Fibroblast of skin of right quadriceps (primary cell): ENCODE measurements at regions not wholly inside any gene's neighbourhood (a gene's known extent, or its start where the extent isn't known, plus 50 kb on each side); places are given as distances from the start of the nearest gene placed in this dataset.
"Not testable (repeated sequence)": the region's sequence is repeated elsewhere in the genome, so short reads cannot be mapped to it uniquely, and the experiment has no call there.

Source experiments
- DNase-seq: peaks from one replicate; pipeline ENCODE4 v3.0.0-alpha.2; 2013

DNA sequence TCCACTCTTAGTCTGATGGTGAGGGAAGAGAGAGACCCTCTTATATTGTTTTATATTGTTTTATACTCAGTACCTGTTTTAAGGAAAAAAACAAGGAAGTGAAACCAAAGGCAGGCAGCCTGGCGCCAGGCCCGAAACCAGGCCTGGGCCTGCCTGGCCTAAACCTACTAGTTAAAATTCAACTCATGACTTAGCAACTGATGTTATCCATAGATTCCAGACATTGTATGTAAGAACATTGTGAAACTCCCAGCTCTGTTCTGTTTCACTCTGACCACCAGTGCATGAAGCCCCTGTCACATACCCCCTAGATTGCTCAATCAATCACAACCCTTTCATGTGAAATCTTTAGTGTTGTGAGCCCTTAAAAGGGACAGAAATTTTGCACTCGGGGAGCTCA, 1226.7 kb downstream of the ROBO2 start:
- not testable (repeated sequence) for DNase-seq

- DNase-seq, result no peak
These were observed 1227.3 kb downstream of the ROBO2 start for GRCh38 chr3:78267235-78267634.

- no peak for DNase-seq
These were observed 1228.2 kb downstream of the ROBO2 start for GRCh38 chr3:78268087-78268486.

DNA sequence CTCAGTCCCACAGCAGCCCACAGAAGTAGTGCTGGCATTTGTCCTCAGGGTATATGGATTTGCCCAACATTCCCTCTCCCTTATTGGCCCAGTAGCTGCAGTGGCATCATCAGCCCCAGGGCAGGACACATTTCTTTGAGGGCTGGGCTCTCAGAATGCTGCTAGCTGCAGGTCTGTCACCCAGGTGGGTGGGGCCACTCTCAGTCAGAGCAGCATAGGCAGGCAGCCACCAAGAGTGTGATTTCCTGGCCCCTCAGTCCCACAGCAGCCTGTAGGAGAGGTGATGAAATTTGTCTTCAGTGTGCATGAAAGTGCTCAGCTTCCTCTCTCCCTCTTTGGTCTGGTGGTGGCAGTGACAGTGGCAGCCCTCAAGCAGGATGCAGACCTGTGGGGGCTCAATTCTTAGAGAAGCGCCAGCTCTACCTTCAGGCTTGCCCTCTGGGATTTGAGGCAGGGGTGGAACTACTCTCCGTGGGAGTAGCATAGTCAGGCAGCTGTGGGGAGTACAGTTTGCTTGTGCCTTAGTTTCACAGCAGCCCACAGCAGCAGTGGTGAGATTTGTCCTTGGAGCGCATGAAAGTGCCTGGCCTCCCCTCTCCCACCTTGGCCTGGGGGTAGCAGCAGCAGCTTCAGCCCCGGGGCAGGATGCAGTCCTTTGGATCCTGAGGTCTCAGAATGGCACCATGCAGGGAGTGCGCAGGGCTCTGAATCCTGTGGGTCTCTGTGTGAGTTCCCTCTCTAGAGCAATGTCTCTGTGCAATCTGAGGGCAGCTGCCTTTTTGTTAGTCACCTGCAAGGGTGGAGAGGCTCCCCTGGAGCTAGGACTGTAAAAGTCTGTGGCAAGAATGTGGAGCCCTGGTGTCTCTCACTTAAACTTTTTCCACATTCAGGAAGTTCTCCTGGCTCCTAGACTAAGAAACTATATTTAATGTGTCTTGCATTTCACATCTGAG, 1229.1 kb downstream of the ROBO2 start:
- DNase-seq, result no peak

GRCh38 chr3:78273326-78273725, 1233.4 kb downstream of the ROBO2 start:
- no peak for DNase-seq

GRCh38 chr3:78274475-78275065, 1234.7 kb downstream of the ROBO2 start:
- no peak for DNase-seq

DNA sequence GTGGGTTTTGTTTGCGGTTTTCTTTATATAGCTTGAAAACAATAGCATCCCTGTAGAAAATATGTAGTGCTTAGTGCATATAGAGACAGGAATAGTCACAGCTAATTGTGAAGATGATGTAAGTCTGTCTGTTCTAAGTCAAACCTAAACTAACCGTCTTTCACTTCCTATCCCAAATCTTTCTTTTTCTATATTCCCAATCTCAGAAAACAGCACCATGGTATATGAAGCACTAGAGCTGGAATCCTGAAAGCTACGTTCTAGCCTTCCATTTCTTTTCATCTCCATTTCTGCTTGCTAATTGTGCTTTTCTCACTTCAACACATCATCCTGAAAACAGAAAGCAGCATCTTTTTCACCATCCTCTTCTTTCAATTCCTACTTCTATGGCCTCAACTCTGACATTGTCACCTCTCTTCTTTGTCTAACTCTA, 1235.5 kb downstream of the ROBO2 start:
- no peak for DNase-seq

GRCh38 chr3:78277220-78277619, 1237.3 kb downstream of the ROBO2 start:
- no peak for DNase-seq

- no peak for DNase-seq
These were observed 1237.9 kb downstream of the ROBO2 start for GRCh38 chr3:78277801-78278200.

- DNase-seq, result no peak
These were observed 1239.2 kb downstream of the ROBO2 start for GRCh38 chr3:78279091-78279490.

DNA sequence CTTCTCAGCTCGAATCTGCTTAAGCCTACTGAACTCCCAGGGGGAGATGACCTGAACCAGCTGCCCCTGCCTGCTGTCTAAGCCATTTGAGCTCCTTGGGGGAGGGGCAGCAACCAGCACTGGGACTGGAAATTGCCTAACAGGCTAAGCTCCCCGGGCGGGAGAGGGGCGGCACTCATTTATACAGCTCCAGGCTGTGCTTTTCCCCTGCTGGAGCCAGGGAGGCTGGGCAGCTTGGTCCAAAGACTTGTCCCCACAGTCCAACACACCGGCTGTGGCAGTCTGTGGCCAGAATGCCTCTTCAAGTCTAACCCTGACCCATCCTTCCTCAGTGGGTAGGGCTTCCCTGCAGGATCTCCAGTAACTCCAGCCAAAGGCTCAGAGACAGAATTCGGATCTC, 1241.5 kb downstream of the ROBO2 start:
- no peak for DNase-seq

GRCh38 chr3:78283994-78284393, 1244.1 kb downstream of the ROBO2 start:
- DNase-seq, result no peak

DNA sequence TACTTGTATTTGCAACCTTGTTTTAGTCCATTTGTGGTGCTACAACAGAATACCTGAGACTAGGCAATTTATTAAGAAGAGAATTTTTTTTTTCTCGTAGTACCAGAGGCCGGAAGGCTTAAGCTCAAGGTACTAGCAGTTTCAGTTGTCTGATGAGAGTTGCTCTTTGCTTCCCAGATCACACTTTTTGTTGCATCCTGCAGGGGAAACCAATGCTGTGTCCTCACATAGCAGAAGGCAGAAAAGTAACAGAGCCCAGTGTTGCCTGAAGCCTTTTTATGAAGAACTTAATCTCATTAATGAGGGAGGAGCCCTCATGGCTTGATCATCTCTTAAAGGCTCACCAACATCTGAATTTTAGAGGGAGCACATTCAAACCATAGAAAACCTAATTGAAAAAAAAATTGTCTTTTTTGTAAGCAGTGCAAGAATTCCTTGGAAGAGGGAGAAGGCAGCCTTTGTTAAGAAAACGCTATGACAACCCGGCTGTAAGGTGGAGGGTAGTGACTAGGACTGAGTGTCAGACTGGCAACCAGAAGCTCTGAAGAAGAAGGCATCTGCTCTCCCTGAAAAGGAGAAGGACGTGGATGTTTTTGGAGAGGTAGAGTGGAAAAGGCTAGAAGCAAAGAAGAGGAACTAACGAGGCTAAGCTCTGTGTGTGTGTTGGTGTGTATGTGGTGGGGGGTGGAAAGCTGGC, 1245.3 kb downstream of the ROBO2 start:
- DNase-seq, result no peak

GRCh38 chr3:78287085-78287484, 1247.2 kb downstream of the ROBO2 start:
- peak; percentile 72 for DNase-seq

GRCh38 chr3:78293284-78293683, 1253.4 kb downstream of the ROBO2 start:
- no peak for DNase-seq

DNA sequence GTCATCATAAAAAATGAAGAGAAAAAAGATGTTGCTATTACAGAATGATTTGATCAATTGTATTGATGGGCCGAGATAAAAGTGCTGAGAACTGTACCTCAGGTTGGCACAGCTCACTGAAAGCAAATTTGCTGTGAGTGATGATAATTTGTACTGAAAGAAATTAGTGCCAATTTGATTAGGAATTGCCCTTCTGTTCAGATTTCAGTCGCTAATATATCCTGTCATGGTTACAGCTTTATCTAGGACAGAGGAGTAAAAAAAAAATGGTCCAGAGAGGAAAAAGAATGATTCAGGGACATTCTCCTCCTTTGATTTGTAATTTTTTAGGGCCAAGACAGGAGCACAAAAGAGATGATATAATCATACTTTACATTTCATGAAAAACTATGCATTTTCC, 1264.2 kb downstream of the ROBO2 start:
- DNase-seq, result no peak

GRCh38 chr3:78312851-78313250, 1273.0 kb downstream of the ROBO2 start:
- DNase-seq, result no peak

- DNase-seq, result no peak
These were observed 1273.4 kb downstream of the ROBO2 start for GRCh38 chr3:78313332-78313731.

GRCh38 chr3:78314327-78314726, 1274.4 kb downstream of the ROBO2 start:
- DNase-seq, result no peak

- no peak for DNase-seq
These were observed 1277.9 kb downstream of the ROBO2 start for GRCh38 chr3:78317774-78318173.

GRCh38 chr3:78322780-78323179, 1282.9 kb downstream of the ROBO2 start:
- no peak for DNase-seq

DNA sequence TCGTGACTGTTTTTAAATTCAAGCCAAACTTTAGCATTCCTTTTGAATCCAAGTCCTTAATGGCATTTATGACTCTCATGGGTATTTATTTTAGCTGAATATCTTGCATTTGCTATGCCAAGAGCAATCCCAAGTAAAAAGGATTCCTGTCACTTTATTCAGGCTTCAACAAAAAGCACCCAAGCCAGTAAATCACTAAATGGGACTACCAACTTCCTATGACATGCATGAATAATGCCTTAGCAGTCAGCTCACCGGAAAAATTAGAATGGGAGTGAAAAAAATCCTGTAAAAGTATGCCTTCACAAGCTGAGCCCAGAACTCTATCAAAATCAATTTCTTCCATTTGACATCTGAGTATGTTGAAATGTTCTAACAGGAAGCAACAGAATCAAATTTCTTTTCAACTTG, 1297.9 kb downstream of the ROBO2 start:
- peak; percentile 31 for DNase-seq

- no peak for DNase-seq
These were observed 1298.5 kb downstream of the ROBO2 start for GRCh38 chr3:78338405-78338804.

- DNase-seq, result no peak
These were observed 1303.3 kb downstream of the ROBO2 start for GRCh38 chr3:78343221-78343620.
